CD4-positive, alpha-beta T cell treated with Interleukin-4 for 1 hour (primary cell): ENCODE measurements at regions not wholly inside any gene's neighbourhood (a gene's known extent, or its start where the extent isn't known, plus 50 kb on each side); places are given as distances from the start of the nearest gene placed in this dataset.
A peak's percentile ranks its signal among the peaks of the same experiment; 100 is the strongest.

ENCODE experiments used
- DNase-seq, 2 donors: peaks; one replicate each; pipeline ENCODE4 v3.0.0-alpha.2; 2020 to 2022

- DNase-seq: no peak
These were observed 139.2 kb downstream of the KIF26A start for GRCh38 chr14:104277416-104278213.

- DNase-seq: no peak
These were observed 139.8 kb downstream of the KIF26A start for GRCh38 chr14:104278214-104278534.

- no peak for DNase-seq
These were observed 141.9 kb downstream of the KIF26A start for GRCh38 chr14:104280085-104280901.

GRCh38 chr14:104280902-104281767, 142.7 kb downstream of the KIF26A start:
- peak in 1 of 2 donors; percentile 1 for DNase-seq

GRCh38 chr14:104281768-104282301, 143.4 kb downstream of the KIF26A start:
- DNase-seq: peak in 1 of 2 donors; percentile 8

GRCh38 chr14:104282332-104283196, 144.2 kb downstream of the KIF26A start:
- DNase-seq: peak in 1 of 2 donors; percentile 6

- peak in 1 of 2 donors; percentile 8 for DNase-seq
These were observed 145.1 kb downstream of the KIF26A start for GRCh38 chr14:104283197-104284106.

GRCh38 chr14:104284107-104284592, 145.8 kb downstream of the KIF26A start:
- DNase-seq: no peak

- DNase-seq: no peak
These were observed 146.5 kb downstream of the KIF26A start for GRCh38 chr14:104284636-104285507.

- DNase-seq: no peak
These were observed 147.1 kb downstream of the KIF26A start for GRCh38 chr14:104285508-104285840.

- DNase-seq: no peak
These were observed 147.7 kb downstream of the KIF26A start for GRCh38 chr14:104286086-104286485.

GRCh38 chr14:104286496-104286895, 148.1 kb downstream of the KIF26A start:
- no peak for DNase-seq

GRCh38 chr14:104287301-104288009, 149.1 kb downstream of the KIF26A start:
- DNase-seq: no peak

GRCh38 chr14:104288272-104288671, 149.9 kb downstream of the KIF26A start:
- peak in 1 of 2 donors; percentile 5 for DNase-seq

GRCh38 chr14:104289507-104289906, 151.1 kb downstream of the KIF26A start:
- no peak for DNase-seq

GRCh38 chr14:104290058-104290667, 151.8 kb downstream of the KIF26A start:
- DNase-seq: peak in 1 of 2 donors; percentile 8

GRCh38 chr14:104290756-104291122, 152.4 kb downstream of the KIF26A start:
- peak in 1 of 2 donors; percentile 8 for DNase-seq
